H1 (cell line): ENCODE measurements at regions not wholly inside any gene's neighbourhood (a gene's known extent, or its start where the extent isn't known, plus 50 kb on each side); places are given as distances from the start of the nearest gene placed in this dataset.

Experiments
- CTCF ChIA-PET: fragments of 300-600 bp; sonication (Branson Sonifier 250); formaldehyde crosslinking; loops from one replicate; lab custom pipeline; 2021; ENCODE audit not compliant: partially characterized antibody; lab: Charles Lee
- POLR2A ChIA-PET: fragments of 300-600 bp; sonication (Branson Sonifier 250); formaldehyde crosslinking; loops from one replicate; lab custom pipeline; 2021; ENCODE audit warnings: inconsistent platforms; ENCODE audit not compliant: partially characterized antibody; lab: Charles Lee
- DNase-seq, 2 experiments: peaks; one replicate each; pipeline versions ENCODE4 v3.0.0 to v3.0.0-alpha.2; 2010 to 2022; ENCODE audit warnings: low spot score in 2 of 2, low read depth in 1 of 2, mixed read lengths in 1 of 2
- FAIRE-seq: peaks from 2 replicates; lab custom pipeline; 2011; peaks lifted over from hg19 to GRCh38; lab: Jason Lieb, UNC
- H2AFZ ChIP-seq: 2 replicates; pipeline ENCODE4 v1.8.1; 2012; ENCODE audit warnings: low read length, inconsistent platforms
- H2AK5ac ChIP-seq: 2 replicates; pipeline ENCODE4 v1.6.1; 2013; ENCODE audit warnings: low read depth, low read length
- H2BK120ac ChIP-seq: replicated peaks from 2 replicates; pipeline ENCODE3; 2013; ENCODE audit warnings: low read depth, low read length, inconsistent platforms
- H2BK12ac ChIP-seq: 2 replicates; pipeline ENCODE4 v1.6.1; 2013; ENCODE audit warnings: low read depth, low read length
- H2BK15ac ChIP-seq: 2 replicates; pipeline ENCODE4 v1.6.1; 2013; ENCODE audit warnings: low read length
- H2BK20ac ChIP-seq: 2 replicates; pipeline ENCODE4 v1.6.1; 2013; ENCODE audit warnings: low read length
- H2BK5ac ChIP-seq: 2 replicates; pipeline ENCODE4 v1.6.1; 2013; ENCODE audit warnings: low read depth, low read length
- H3K14ac ChIP-seq: 2 replicates; pipeline ENCODE4 v1.6.1; 2013; ENCODE audit warnings: inconsistent platforms; ENCODE audit not compliant: insufficient read length
- H3K18ac ChIP-seq: 2 replicates; pipeline ENCODE4 v1.6.1; 2013; ENCODE audit warnings: low read length; ENCODE audit errors: extremely low read depth
- H3K23ac ChIP-seq: 2 replicates; pipeline ENCODE4 v1.6.1; 2013; ENCODE audit warnings: inconsistent platforms; ENCODE audit not compliant: insufficient read length
- H3K23me2 ChIP-seq: 2 replicates; pipeline ENCODE4 v1.6.1; 2013; ENCODE audit warnings: low read depth, low read length
- H3K27ac ChIP-seq: 2 replicates; pipeline ENCODE4 v1.6.1; 2011; ENCODE audit warnings: low read depth, low read length, inconsistent platforms
- H3K27me3 ChIP-seq, 4 experiments: replicated peaks in 1 of 4; 1 replicate in 1 of 4; 2 replicates in 3 of 4; pipeline versions ENCODE4 v1.6.1 to v1.8.1; 2011 to 2013; ENCODE audit warnings: low read length in 3 of 4, mild to moderate bottlenecking in 3 of 4, inconsistent platforms in 2 of 4, mixed read lengths in 2 of 4, moderate library complexity in 1 of 4; ENCODE audit not compliant: control insufficient read depth in 3 of 4, insufficient read depth in 3 of 4; ENCODE audit errors: extremely low read depth in 1 of 4
- H3K36me3 ChIP-seq, 4 experiments: 2 replicates each; pipeline versions ENCODE4 v1.6.1 to v1.8.1; 2011 to 2013; ENCODE audit warnings: mild to moderate bottlenecking in 4 of 4, low read length in 3 of 4, moderate library complexity in 2 of 4, control low read depth in 1 of 4, inconsistent platforms in 1 of 4; ENCODE audit not compliant: insufficient read depth in 4 of 4, control insufficient read depth in 2 of 4
- H3K4ac ChIP-seq: replicated peaks from 2 replicates; pipeline ENCODE3; 2013; ENCODE audit warnings: low read length, low read depth, mixed read lengths, inconsistent platforms; ENCODE audit not compliant: insufficient read length
- H3K4me1 ChIP-seq, 4 experiments: replicated peaks in 1 of 4; 1 replicate in 1 of 4; 2 replicates in 3 of 4; pipeline versions ENCODE4 v1.6.1 to v1.8.1; 2011 to 2013; ENCODE audit warnings: low read length in 3 of 4, inconsistent platforms in 2 of 4, mixed read lengths in 1 of 4; ENCODE audit not compliant: insufficient read depth in 4 of 4, control insufficient read depth in 3 of 4
- H3K4me2 ChIP-seq, 2 experiments: 2 replicates each; pipeline versions ENCODE4 v1.6.1 to v1.8.1; 2011 to 2013; ENCODE audit warnings: low read depth in 2 of 2, low read length in 2 of 2, control low read depth in 1 of 2, inconsistent platforms in 1 of 2, mild to moderate bottlenecking in 1 of 2; ENCODE audit not compliant: insufficient read depth in 1 of 2
- H3K4me3 ChIP-seq, 4 experiments: fragments of 200-600, 300-600 bp in 1 of 4; sonication (generic), shearing (Covaris generic), sonication (Bioruptor Twin) in 1 of 4; 2 replicates each; pipeline versions ENCODE4 v1.5.1 to v1.8.1; 2011 to 2016; ENCODE audit warnings: low read length in 4 of 4, low read depth in 3 of 4, control low read depth in 2 of 4, inconsistent platforms in 2 of 4, mild to moderate bottlenecking in 2 of 4, mixed read lengths in 1 of 4, moderate library complexity in 1 of 4; ENCODE audit not compliant: insufficient read depth in 2 of 4; ENCODE audit errors: extremely low read depth in 1 of 4
- H3K56ac ChIP-seq: replicated peaks from 2 replicates; pipeline ENCODE3; 2013; ENCODE audit warnings: low read depth, mild to moderate bottlenecking, mixed read lengths, low read length, inconsistent platforms; ENCODE audit not compliant: insufficient read length
- H3K79me1 ChIP-seq: 2 replicates; pipeline ENCODE4 v1.6.1; 2013; ENCODE audit warnings: low read depth, low read length, control low read depth
- H3K79me2 ChIP-seq, 2 experiments: 2 replicates each; pipeline versions ENCODE4 v1.6.1 to v1.8.1; 2012 to 2013; ENCODE audit warnings: low read length in 2 of 2, mild to moderate bottlenecking in 2 of 2, inconsistent platforms in 1 of 2; ENCODE audit not compliant: insufficient read depth in 2 of 2, control insufficient read depth in 1 of 2
- H3K9ac ChIP-seq, 4 experiments: replicated peaks in 1 of 4; 1 replicate in 1 of 4; 2 replicates in 3 of 4; pipeline versions ENCODE4 v1.6.1 to v1.8.1; 2011 to 2013; ENCODE audit warnings: low read depth in 3 of 4, low read length in 3 of 4, control low read depth in 2 of 4, mild to moderate bottlenecking in 2 of 4, moderate library complexity in 2 of 4, inconsistent platforms in 1 of 4; ENCODE audit errors: extremely low read depth in 1 of 4
- H3K9me3 ChIP-seq, 2 experiments: 2 replicates each; pipeline versions ENCODE4 v1.6.1 to v1.8.1; 2012 to 2013; ENCODE audit warnings: mild to moderate bottlenecking in 2 of 2, moderate library complexity in 2 of 2, control low read depth in 1 of 2, inconsistent platforms in 1 of 2, low read depth in 1 of 2, low read length in 1 of 2, mixed read lengths in 1 of 2; ENCODE audit not compliant: insufficient read depth in 2 of 2
- H4K20me1 ChIP-seq, 2 experiments: replicated peaks in 1 of 2; 2 replicates each; pipeline versions ENCODE3 to v1.8.1; 2011 to 2013; ENCODE audit warnings: inconsistent platforms in 2 of 2, low read length in 2 of 2, mild to moderate bottlenecking in 1 of 2; ENCODE audit not compliant: insufficient read depth in 2 of 2, control insufficient read depth in 1 of 2
- H4K5ac ChIP-seq: 2 replicates; pipeline ENCODE4 v1.6.1; 2013; ENCODE audit warnings: low read length, low read depth, mixed read lengths, inconsistent platforms; ENCODE audit not compliant: insufficient read length
- H4K8ac ChIP-seq: 2 replicates; pipeline ENCODE4 v1.8.0; 2013; ENCODE audit warnings: mild to moderate bottlenecking, moderate library complexity, low read length, inconsistent platforms; ENCODE audit not compliant: insufficient read depth; ENCODE audit errors: extremely low read depth
- H4K91ac ChIP-seq: replicated peaks from 2 replicates; pipeline ENCODE3; 2013; ENCODE audit warnings: low read length, mixed read lengths, inconsistent platforms; ENCODE audit not compliant: insufficient read length
- GTF2F1 ChIP-seq: IDR thresholded peaks from 2 replicates; pipeline ENCODE4 v1.6.1; 2012; ENCODE audit warnings: low read depth, low read length, improper control_type of control experiment, borderline replicate concordance
- USF2 ChIP-seq: IDR thresholded peaks from 2 replicates; pipeline ENCODE4 v1.6.1; 2011; ENCODE audit warnings: low read length, improper control_type of control experiment
- YY1 ChIP-seq: IDR thresholded peaks from 2 replicates; pipeline ENCODE4 v1.6.1; 2011; ENCODE audit warnings: low read depth, mild to moderate bottlenecking, low read length
- WGBS, 2 experiments: shearing (Covaris generic) in 1 of 2; methylation state at CpG; one replicate each; pipeline versions ENCODE4 v1.1.6 to v1.1.7; 2013 to 2015; ENCODE audit warnings: low lambda C conversion rate in 2 of 2, mixed read lengths in 2 of 2, inconsistent platforms in 1 of 2, low coverage in 1 of 2, missing lambda C conversion rate in 1 of 2; ENCODE audit not compliant: insufficient replicate concordance in 2 of 2, insufficient coverage in 1 of 2, insufficient read length in 1 of 2; ENCODE audit errors: extremely low coverage in 1 of 2, missing lambda C conversion rate in 1 of 2; 5-methylcytosine and 5-hydroxymethylcytosine counted together

- H3K27me3 ChIP-seq = no peaks in the 10 kb centered on the region
- H3K4me3 ChIP-seq = no peak overlapping the region
- H2BK12ac ChIP-seq = no peak overlapping the region
- H2BK5ac ChIP-seq = no peak overlapping the region
- H3K56ac ChIP-seq = no peak overlapping the region
- DNase-seq = no peak
- no peak for FAIRE-seq
- H3K4ac ChIP-seq = no peak overlapping the region
- no peak overlapping the region for H4K5ac ChIP-seq
- ChIA-PET CTCF (interaction anchor here (0.6 to 1.7 kb wide), 2 partner anchors 92 to 909 kb away, joined by 3 to 4 read pairs; no protein-coding TSS in a partner anchor), POLR2A (no interaction called here)
- H3K79me2 ChIP-seq = no peaks in the 10 kb centered on the region
- no peak overlapping the region for H4K91ac ChIP-seq
- no peak overlapping the region for H2BK15ac ChIP-seq
- no peak overlapping the region for H3K23ac ChIP-seq
- WGBS, 2 experiments = 86% methylated on average over 3 of the region's 3 CpGs; no CpG with 5 or more reads in 1 of the 2 experiments
- peaks cover 9 to 13% of the 10 kb centered on the region in 2 experiments for H3K9me3 ChIP-seq
- peaks cover 0 to 3% (median 0%) of the 10 kb centered on the region in 4 experiments; a peak in 1 of 8 replicates for H3K36me3 ChIP-seq
- no peak overlapping the region for H2AK5ac ChIP-seq
- no peaks in the 10 kb centered on the region for H4K20me1 ChIP-seq
- no peak overlapping the region for H4K8ac ChIP-seq
- no peak overlapping the region for H3K14ac ChIP-seq
- H3K4me2 ChIP-seq = no peak overlapping the region
- no peak overlapping the region for H2BK20ac ChIP-seq
- H3K9ac ChIP-seq = no peak overlapping the region
- no peak overlapping the region for H3K18ac ChIP-seq
- H3K79me1 ChIP-seq = no peaks in the 10 kb centered on the region
- H2AFZ ChIP-seq = no peak overlapping the region
- no peak overlapping the region for H3K27ac ChIP-seq
- H2BK120ac ChIP-seq = no peak overlapping the region
- TF ChIP-seq YY1 (no peak), USF2 (no peak), GTF2F1 (no peak)
- H3K4me1 ChIP-seq = peaks cover 0 to 5% (median 0%) of the 10 kb centered on the region in 4 experiments; a peak in 1 of 7 replicates
- no peaks in the 10 kb centered on the region for H3K23me2 ChIP-seq
Measured at GRCh38 chr18:32582455-32582854, 111.8 kb upstream of the GAREM1 start.
